H9 (cell line): ENCODE measurements at regions not wholly inside any gene's neighbourhood (a gene's known extent, or its start where the extent isn't known, plus 50 kb on each side); places are given as distances from the start of the nearest gene placed in this dataset.

Source experiments
- DNase-seq: peaks from one replicate; pipeline ENCODE4 v3.0.0-alpha.2; 2017
- H2AFZ ChIP-seq: one replicate; pipeline ENCODE4 v1.6.1; 2013; ENCODE audit warnings: mild to moderate bottlenecking, low read length, control low read depth, moderate library complexity
- H2AK5ac ChIP-seq: 2 replicates; pipeline ENCODE4 v1.6.1; 2013; ENCODE audit warnings: low read length, control low read depth, mixed read lengths; ENCODE audit not compliant: insufficient read length
- H2BK120ac ChIP-seq: one replicate; pipeline ENCODE4 v1.6.1; 2013; ENCODE audit warnings: low read depth, mild to moderate bottlenecking, low read length, control low read depth, inconsistent platforms; ENCODE audit not compliant: poor library complexity, severe bottlenecking
- H2BK12ac ChIP-seq: 2 replicates; pipeline ENCODE4 v1.6.1; 2013; ENCODE audit warnings: low read length, control low read depth, mixed read lengths, low read depth; ENCODE audit not compliant: insufficient read length
- H2BK15ac ChIP-seq: 2 replicates; pipeline ENCODE4 v1.6.1; 2013; ENCODE audit warnings: low read depth, low read length, control low read depth
- H2BK20ac ChIP-seq: one replicate; pipeline ENCODE4 v1.6.1; 2013; ENCODE audit warnings: low read depth, mild to moderate bottlenecking, low read length, control low read depth, inconsistent platforms; ENCODE audit not compliant: poor library complexity, severe bottlenecking
- H2BK5ac ChIP-seq: 2 replicates; pipeline ENCODE4 v1.6.1; 2013; ENCODE audit warnings: low read length, control low read depth, mixed read lengths; ENCODE audit not compliant: insufficient read length
- H3K14ac ChIP-seq: 2 replicates; pipeline ENCODE4 v1.6.1; 2013; ENCODE audit warnings: low read length, control low read depth; ENCODE audit not compliant: insufficient read depth
- H3K18ac ChIP-seq: 2 replicates; pipeline ENCODE4 v1.6.1; 2013; ENCODE audit warnings: low read depth, mild to moderate bottlenecking, mixed read lengths, low read length, control low read depth; ENCODE audit not compliant: insufficient read length
- H3K23ac ChIP-seq: 2 replicates; pipeline ENCODE4 v1.6.1; 2013; ENCODE audit warnings: low read length, control low read depth, mixed read lengths, low read depth; ENCODE audit not compliant: insufficient read length
- H3K23me2 ChIP-seq: 2 replicates; pipeline ENCODE4 v1.6.1; 2013; ENCODE audit warnings: low read depth, mild to moderate bottlenecking, mixed read lengths, low read length, control low read depth; ENCODE audit not compliant: insufficient read length, poor library complexity, severe bottlenecking
- H3K27ac ChIP-seq: 2 replicates; pipeline ENCODE4 v1.5.1; 2013; ENCODE audit warnings: low read length, control low read depth, mixed read lengths, low read depth; ENCODE audit not compliant: insufficient read length
- H3K27me3 ChIP-seq: 2 replicates; pipeline ENCODE4 v1.6.1; 2013; ENCODE audit warnings: low read length, control low read depth, inconsistent platforms; ENCODE audit not compliant: insufficient read depth
- H3K4ac ChIP-seq: 2 replicates; pipeline ENCODE4 v1.6.1; 2013; ENCODE audit warnings: low read depth, mild to moderate bottlenecking, control low read depth, inconsistent platforms, low read length, moderate library complexity
- H3K4me1 ChIP-seq: 2 replicates; pipeline ENCODE4 v1.6.1; 2013; ENCODE audit warnings: low read length, control low read depth, inconsistent platforms; ENCODE audit not compliant: insufficient read depth
- H3K4me2 ChIP-seq: 2 replicates; pipeline ENCODE4 v1.6.1; 2013; ENCODE audit warnings: low read length, control low read depth, mixed read lengths; ENCODE audit not compliant: insufficient read length, insufficient read depth
- H3K56ac ChIP-seq: 2 replicates; pipeline ENCODE4 v1.6.1; 2013; ENCODE audit warnings: low read depth, mild to moderate bottlenecking, mixed read lengths, low read length, control low read depth; ENCODE audit not compliant: insufficient read length
- H3K79me1 ChIP-seq: 2 replicates; pipeline ENCODE4 v1.6.1; 2013; ENCODE audit warnings: low read depth, mild to moderate bottlenecking, moderate library complexity, low read length, control low read depth, inconsistent platforms; ENCODE audit not compliant: insufficient read depth, poor library complexity, severe bottlenecking
- H3K79me2 ChIP-seq: 2 replicates; pipeline ENCODE4 v1.6.1; 2013; ENCODE audit warnings: low read length, control low read depth, inconsistent platforms; ENCODE audit not compliant: insufficient read depth
- H3K9ac ChIP-seq: 2 replicates; pipeline ENCODE4 v1.6.1; 2013; ENCODE audit warnings: low read length, control low read depth, mixed read lengths; ENCODE audit not compliant: insufficient read length; ENCODE audit errors: extremely low read depth
- H3K9me3 ChIP-seq: one replicate; pipeline ENCODE4 v1.6.1; 2013; ENCODE audit warnings: low read depth, low read length, inconsistent platforms; ENCODE audit not compliant: control insufficient read depth
- H3T11ph ChIP-seq: one replicate; pipeline ENCODE4 v1.6.1; 2013; ENCODE audit warnings: mild to moderate bottlenecking, low read length, control low read depth, inconsistent platforms
- H4K20me1 ChIP-seq: one replicate; pipeline ENCODE4 v1.6.1; 2013; ENCODE audit not compliant: control insufficient read depth, insufficient read length, insufficient read depth
- H4K5ac ChIP-seq: 2 replicates; pipeline ENCODE4 v1.6.1; 2013; ENCODE audit warnings: low read depth, mild to moderate bottlenecking, mixed read lengths, low read length, control low read depth; ENCODE audit not compliant: insufficient read length
- H4K8ac ChIP-seq: replicated peaks from 2 replicates; pipeline ENCODE4 v1.6.1; 2013; ENCODE audit warnings: low read length, control low read depth, mixed read lengths, low read depth; ENCODE audit not compliant: insufficient read length
- H4K91ac ChIP-seq: 2 replicates; pipeline ENCODE4 v1.6.1; 2013; ENCODE audit warnings: low read depth, mild to moderate bottlenecking, moderate library complexity, mixed read lengths, low read length, control low read depth; ENCODE audit not compliant: insufficient read length
- H3K27ac Mint-ChIP-seq, 3 experiments: 2 replicates in 2 of 3; 3 replicates in 1 of 3; pipeline ENCODE4 v1.8.0; 2020 to 2021; ENCODE audit warnings: mixed read lengths in 3 of 3, mild to moderate bottlenecking in 1 of 3, moderate library complexity in 1 of 3
- H3K27me3 Mint-ChIP-seq: 2 replicates; pipeline ENCODE4 v1.8.0; 2021; ENCODE audit warnings: low read depth, mild to moderate bottlenecking, moderate library complexity, mixed read lengths
- H3K36me3 Mint-ChIP-seq, 3 experiments: 2 replicates in 2 of 3; 3 replicates in 1 of 3; pipeline ENCODE4 v1.8.0; 2020 to 2021; ENCODE audit warnings: low read depth in 3 of 3, mixed read lengths in 3 of 3; ENCODE audit not compliant: insufficient read depth in 1 of 3
- H3K4me1 Mint-ChIP-seq, 2 experiments: 2 replicates each; pipeline ENCODE4 v1.8.0; 2020; ENCODE audit warnings: mixed read lengths in 2 of 2
- H3K4me3 Mint-ChIP-seq, 2 experiments: 2 replicates in 1 of 2; 3 replicates in 1 of 2; pipeline ENCODE4 v1.8.0; 2020 to 2021; ENCODE audit warnings: mild to moderate bottlenecking in 2 of 2, mixed read lengths in 2 of 2, moderate library complexity in 1 of 2
- H3K9me3 Mint-ChIP-seq, 2 experiments: 2 replicates in 1 of 2; 3 replicates in 1 of 2; pipeline ENCODE4 v1.8.0; 2020; ENCODE audit warnings: mild to moderate bottlenecking in 2 of 2, mixed read lengths in 2 of 2, moderate library complexity in 1 of 2
- CTCF ChIP-seq: fragments of 200-600 bp; sonication (generic); conservative IDR thresholded peaks from 3 replicates; pipeline ENCODE4 v1.8.0; 2021; ENCODE audit warnings: antibody characterized with exemption, mild to moderate bottlenecking
- WGBS: extraction: QIAGEN DNeasy Blood & Tissue Kit; methylation state at CpG from one replicate; pipeline ENCODE4 v1.1.7; 2013; ENCODE audit warnings: missing lambda C conversion rate, low lambda C conversion rate, mixed read lengths; ENCODE audit not compliant: insufficient read length; ENCODE audit errors: extremely low coverage; 5-methylcytosine and 5-hydroxymethylcytosine counted together

DNA sequence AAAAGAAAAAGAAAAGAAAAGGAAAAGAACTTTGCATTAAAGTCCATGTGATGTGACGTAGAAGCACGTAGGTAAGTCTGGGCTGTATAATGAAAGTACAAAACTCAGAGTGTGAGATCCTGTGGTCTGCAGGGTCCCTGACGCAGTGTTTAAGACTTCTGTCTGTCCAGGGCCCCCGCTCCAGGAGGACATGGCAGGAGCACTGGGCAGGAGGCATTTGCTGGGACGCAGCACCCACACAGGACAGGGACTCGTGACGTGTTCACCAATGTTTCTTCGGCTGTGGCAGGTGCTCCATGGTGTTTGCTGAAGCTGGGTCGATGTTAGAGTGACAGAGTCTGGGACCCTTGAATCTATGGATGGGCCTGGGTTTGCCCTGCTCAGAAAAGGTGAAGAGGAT lies 348.1 kb downstream of the BRD1 start:
- Histone ChIP-seq H3K9ac (no peak overlapping the region), H4K91ac (no peak overlapping the region), H4K5ac (no peak overlapping the region), H2BK15ac (no peak overlapping the region), H4K20me1 (no peaks in the 10 kb centered on the region), H2AK5ac (no peak overlapping the region), H3K27ac (no peak overlapping the region), H3K79me1 (no peaks in the 10 kb centered on the region), H3K4ac (no peak overlapping the region), H3K18ac (no peak overlapping the region), H3K9me3 (no peaks in the 10 kb centered on the region), H3T11ph (no peak overlapping the region), H3K23ac (no peak overlapping the region), H3K23me2 (no peaks in the 10 kb centered on the region), H2AFZ (no peak overlapping the region), H3K27me3 (no peaks in the 10 kb centered on the region; the same call in 1 of the 2 replicates), H3K14ac (no peak overlapping the region; the same call in 1 of the 2 replicates), H2BK12ac (no peak overlapping the region), H3K79me2 (no peaks in the 10 kb centered on the region), H2BK20ac (no peak overlapping the region), H2BK5ac (no peak overlapping the region), H3K56ac (no peak overlapping the region), H3K4me1 (peaks cover 12% of the 10 kb centered on the region; the same call in 1 of the 2 replicates), H2BK120ac (no peak overlapping the region), H4K8ac (no peak overlapping the region), H3K4me2 (no peak overlapping the region)
- Mint-ChIP-seq H3K27ac (peak overlapping the region in 2 of 3 experiments; percentile 37 to 46; a peak in 3 of 7 replicates), H3K4me1 (peaks cover 58 to 60% of the 10 kb centered on the region in 2 experiments), H3K9me3 (peaks cover 8 to 16% of the 10 kb centered on the region in 2 experiments), H3K27me3 (peaks cover 5% of the 10 kb centered on the region), H3K36me3 (peaks cover 4 to 17% (median 5%) of the 10 kb centered on the region in 3 experiments; a peak in 6 of 7 replicates), H3K4me3 (no peak overlapping the region; a peak in 1 of 5 replicates)
- WGBS: no CpG with 5 or more reads among the region's 9 CpGs
- DNase-seq: no peak
- no peak for TF ChIP-seq CTCF
